GM23338 (cell line): ENCODE measurements at regions not wholly inside any gene's neighbourhood (a gene's known extent, or its start where the extent isn't known, plus 50 kb on each side); places are given as distances from the start of the nearest gene placed in this dataset.

Source experiments
- ATAC-seq: fragments of 200-7000 bp; cut with Tn5 transposase; 3 replicates; pipeline ENCODE4 v1.9.1; 2020
- DNase-seq: peaks from one replicate; pipeline ENCODE4 v3.0.0-alpha.2; 2015; ENCODE audit warnings: low spot score
- H2AFZ ChIP-seq: fragments of 200-600 bp; sonication (generic); 2 replicates; pipeline ENCODE4 v1.8.0; 2016; ENCODE audit warnings: antibody characterized with exemption, mild to moderate bottlenecking, moderate library complexity
- H3F3A ChIP-seq: fragments of 200-600 bp; sonication (generic); replicated peaks from 2 replicates; pipeline ENCODE4 v1.8.0; 2017; ENCODE audit warnings: antibody characterized with exemption, mixed run types, low read depth
- H3K27ac ChIP-seq: fragments of 200-600 bp; sonication (generic); 2 replicates; pipeline ENCODE4 v1.6.1; 2016; ENCODE audit warnings: low read depth
- H3K27me3 ChIP-seq: fragments of 200-600 bp; sonication (generic); 2 replicates; pipeline ENCODE4 v1.8.0; 2016; ENCODE audit warnings: mild to moderate bottlenecking, mixed run types, moderate library complexity; ENCODE audit not compliant: insufficient read depth
- H3K36me3 ChIP-seq: fragments of 200-600 bp; sonication (generic); 2 replicates; pipeline ENCODE4 v1.8.0; 2016; ENCODE audit warnings: mild to moderate bottlenecking; ENCODE audit not compliant: insufficient read depth
- H3K4me1 ChIP-seq: fragments of 200-600 bp; sonication (generic); 2 replicates; pipeline ENCODE4 v1.8.0; 2016; ENCODE audit warnings: mild to moderate bottlenecking, moderate library complexity; ENCODE audit not compliant: insufficient read depth
- H3K4me2 ChIP-seq: fragments of 200-600 bp; sonication (generic); 2 replicates; pipeline ENCODE4 v1.7.1; 2017; ENCODE audit warnings: mixed run types
- H3K4me3 ChIP-seq: fragments of 200-600 bp; sonication (generic); 2 replicates; pipeline ENCODE4 v1.6.1; 2016; ENCODE audit warnings: mixed run types
- H3K79me2 ChIP-seq: fragments of 200-600 bp; sonication (generic); replicated peaks from 2 replicates; pipeline ENCODE4 v1.8.0; 2017; ENCODE audit warnings: mild to moderate bottlenecking; ENCODE audit not compliant: insufficient read depth
- H3K9me2 ChIP-seq: fragments of 200-600 bp; sonication (generic); 2 replicates; pipeline ENCODE4 v1.8.0; 2017; ENCODE audit not compliant: insufficient read depth
- H4K20me1 ChIP-seq: fragments of 200-600 bp; sonication (generic); replicated peaks from 2 replicates; pipeline ENCODE4 v1.8.0; 2017; ENCODE audit warnings: mild to moderate bottlenecking; ENCODE audit not compliant: insufficient read depth
- H3K27ac Mint-ChIP-seq: 2 replicates; pipeline ENCODE4 v1.8.0; 2020; ENCODE audit warnings: inconsistent platforms, mild to moderate bottlenecking, moderate library complexity, mixed read lengths
- H3K27me3 Mint-ChIP-seq: 3 replicates; pipeline ENCODE4 v1.8.0; 2022; ENCODE audit warnings: low read depth, mild to moderate bottlenecking, moderate library complexity, mixed read lengths, inconsistent platforms; ENCODE audit not compliant: insufficient read depth, poor library complexity
- H3K36me3 Mint-ChIP-seq: 3 replicates; pipeline ENCODE4 v1.8.0; 2021; ENCODE audit warnings: low read depth, mild to moderate bottlenecking, inconsistent platforms, moderate library complexity, mixed read lengths
- H3K4me1 Mint-ChIP-seq: 3 replicates; pipeline ENCODE4 v1.8.0; 2020; ENCODE audit warnings: mild to moderate bottlenecking, inconsistent platforms, mixed read lengths
- H3K4me3 Mint-ChIP-seq: 3 replicates; pipeline ENCODE4 v1.8.0; 2021; ENCODE audit warnings: moderate library complexity, mild to moderate bottlenecking, inconsistent platforms, mixed read lengths
- H3K9me3 Mint-ChIP-seq: 3 replicates; pipeline ENCODE4 v1.8.0; 2020; ENCODE audit warnings: moderate library complexity, mild to moderate bottlenecking, inconsistent platforms, mixed read lengths
- CREB1 ChIP-seq: fragments of 250-450 bp; sonication (Bioruptor Pico); IDR thresholded peaks from 2 replicates; pipeline ENCODE4 v1.5.0; 2020; ENCODE audit warnings: low read depth, mild to moderate bottlenecking, moderate library complexity
- EZH2 ChIP-seq: fragments of 200-600 bp; sonication (generic); IDR thresholded peaks from one replicate; pipeline ENCODE4 v1.8.0; 2017; ENCODE audit warnings: antibody characterized with exemption, mild to moderate bottlenecking, low read depth; ENCODE audit not compliant: unreplicated experiment
- EZH2phosphoT487 ChIP-seq: fragments of 200-600 bp; sonication (generic); IDR thresholded peaks from one replicate; pipeline ENCODE4 v1.8.1; 2018; ENCODE audit warnings: antibody characterized with exemption; ENCODE audit not compliant: unreplicated experiment
- JUNB ChIP-seq: IDR thresholded peaks from one replicate; pipeline ENCODE4 v1.6.1; 2016; ENCODE audit warnings: antibody characterized with exemption; ENCODE audit not compliant: unreplicated experiment
- NANOG ChIP-seq: IDR thresholded peaks from 2 replicates; pipeline ENCODE4 v1.6.1; 2016; ENCODE audit warnings: antibody characterized with exemption, borderline replicate concordance
- POLR2AphosphoS5 ChIP-seq: IDR thresholded peaks from 2 replicates; pipeline ENCODE4 v1.6.1; 2016; ENCODE audit warnings: antibody characterized with exemption, low read depth
- REST ChIP-seq: IDR thresholded peaks from one replicate; pipeline ENCODE4 v1.6.1; 2018; ENCODE audit warnings: antibody characterized with exemption; ENCODE audit not compliant: unreplicated experiment
- STAT1 ChIP-seq: IDR thresholded peaks from one replicate; pipeline ENCODE4 v1.6.1; 2016; ENCODE audit warnings: antibody characterized with exemption; ENCODE audit not compliant: unreplicated experiment
- ZNF114 ChIP-seq: fragments of 250-450 bp; sonication (Bioruptor Pico); IDR thresholded peaks from 2 replicates; pipeline ENCODE4 v1.5.0; 2020; ENCODE audit warnings: mild to moderate bottlenecking, moderate library complexity
- ZNF331 ChIP-seq: fragments of 250-450 bp; sonication (Bioruptor Pico); IDR thresholded peaks from 2 replicates; pipeline ENCODE4 v1.5.0; 2020; ENCODE audit warnings: low read depth, mild to moderate bottlenecking, moderate library complexity
- ZNF462 ChIP-seq: fragments of 250-450 bp; sonication (Bioruptor Pico); IDR thresholded peaks from 2 replicates; pipeline ENCODE4 v1.5.0; 2020; ENCODE audit warnings: mild to moderate bottlenecking, moderate library complexity
- TF ChIP-seq, protein P1 (sequence below), 2 experiments: fragments of 200-600 bp in 1 of 2; sonication (generic) in 1 of 2; conservative IDR thresholded peaks; 2 replicates each; pipeline versions ENCODE4 v1.5.1 to v1.6.1; 2016 to 2017; ENCODE audit warnings: antibody characterized with exemption in 2 of 2, low read depth in 2 of 2, mild to moderate bottlenecking in 2 of 2, moderate library complexity in 1 of 2
- TF ChIP-seq, protein P2 (sequence below): IDR thresholded peaks from 2 replicates; pipeline ENCODE4 v1.6.1; 2016; ENCODE audit warnings: antibody characterized with exemption

DNA sequence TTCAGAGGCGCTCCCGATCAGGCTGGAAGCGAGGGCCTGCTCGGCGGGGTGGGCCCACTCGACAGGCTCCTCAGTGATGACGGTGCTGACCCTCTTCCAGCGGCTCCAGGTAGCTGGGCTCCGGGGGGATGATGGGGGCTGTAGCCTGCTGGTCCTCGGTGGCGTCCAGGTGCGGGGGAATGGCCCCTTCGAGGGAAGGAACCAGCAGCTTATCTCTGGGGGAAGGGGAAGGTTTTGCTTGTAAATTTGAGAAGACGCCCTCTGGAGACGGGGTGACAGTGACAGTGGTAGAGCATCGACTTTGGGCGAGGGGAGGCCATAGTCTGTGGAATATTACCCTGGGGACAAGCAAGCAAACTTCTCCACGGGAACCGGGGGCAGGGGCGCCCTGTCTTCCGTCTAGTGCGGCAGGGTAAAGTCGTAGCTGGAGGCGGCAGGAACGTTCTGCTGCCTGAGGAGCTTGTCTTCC, 891.9 kb upstream of the LRRTM1 start:
- Histone ChIP-seq H3K4me2 (no peak overlapping the region), H3K9me2 (no peaks in the 10 kb centered on the region; the same call in none of the 2 replicates), H3F3A (no peaks in the 10 kb centered on the region), H3K4me1 (no peaks in the 10 kb centered on the region), H3K27me3 (no peaks in the 10 kb centered on the region), H4K20me1 (no peaks in the 10 kb centered on the region), H3K27ac (no peak overlapping the region), H3K79me2 (no peaks in the 10 kb centered on the region), H2AFZ (no peak overlapping the region), H3K36me3 (no peaks in the 10 kb centered on the region), H3K4me3 (no peak overlapping the region)
- TF ChIP-seq CREB1 (CRISPR knock-in tag), result no peak
- TF ChIP-seq REST, result no peak
- TF ChIP-seq, protein P1, sequence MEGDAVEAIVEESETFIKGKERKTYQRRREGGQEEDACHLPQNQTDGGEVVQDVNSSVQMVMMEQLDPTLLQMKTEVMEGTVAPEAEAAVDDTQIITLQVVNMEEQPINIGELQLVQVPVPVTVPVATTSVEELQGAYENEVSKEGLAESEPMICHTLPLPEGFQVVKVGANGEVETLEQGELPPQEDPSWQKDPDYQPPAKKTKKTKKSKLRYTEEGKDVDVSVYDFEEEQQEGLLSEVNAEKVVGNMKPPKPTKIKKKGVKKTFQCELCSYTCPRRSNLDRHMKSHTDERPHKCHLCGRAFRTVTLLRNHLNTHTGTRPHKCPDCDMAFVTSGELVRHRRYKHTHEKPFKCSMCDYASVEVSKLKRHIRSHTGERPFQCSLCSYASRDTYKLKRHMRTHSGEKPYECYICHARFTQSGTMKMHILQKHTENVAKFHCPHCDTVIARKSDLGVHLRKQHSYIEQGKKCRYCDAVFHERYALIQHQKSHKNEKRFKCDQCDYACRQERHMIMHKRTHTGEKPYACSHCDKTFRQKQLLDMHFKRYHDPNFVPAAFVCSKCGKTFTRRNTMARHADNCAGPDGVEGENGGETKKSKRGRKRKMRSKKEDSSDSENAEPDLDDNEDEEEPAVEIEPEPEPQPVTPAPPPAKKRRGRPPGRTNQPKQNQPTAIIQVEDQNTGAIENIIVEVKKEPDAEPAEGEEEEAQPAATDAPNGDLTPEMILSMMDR (conservative IDR thresholded peaks at IDR 0.05; ENCODE audit: low read depth in 2 of 2), result no peak
- no peak for TF ChIP-seq ZNF331
- no peak for TF ChIP-seq EZH2
- TF ChIP-seq ZNF462 (CRISPR knock-in tag), result no peak
- no peak for TF ChIP-seq NANOG
- TF ChIP-seq EZH2phosphoT487, result no peak
- TF ChIP-seq, protein P2, sequence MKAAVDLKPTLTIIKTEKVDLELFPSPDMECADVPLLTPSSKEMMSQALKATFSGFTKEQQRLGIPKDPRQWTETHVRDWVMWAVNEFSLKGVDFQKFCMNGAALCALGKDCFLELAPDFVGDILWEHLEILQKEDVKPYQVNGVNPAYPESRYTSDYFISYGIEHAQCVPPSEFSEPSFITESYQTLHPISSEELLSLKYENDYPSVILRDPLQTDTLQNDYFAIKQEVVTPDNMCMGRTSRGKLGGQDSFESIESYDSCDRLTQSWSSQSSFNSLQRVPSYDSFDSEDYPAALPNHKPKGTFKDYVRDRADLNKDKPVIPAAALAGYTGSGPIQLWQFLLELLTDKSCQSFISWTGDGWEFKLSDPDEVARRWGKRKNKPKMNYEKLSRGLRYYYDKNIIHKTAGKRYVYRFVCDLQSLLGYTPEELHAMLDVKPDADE, result no peak
- no peak for TF ChIP-seq STAT1
- TF ChIP-seq POLR2AphosphoS5, result no peak
- TF ChIP-seq JUNB, result no peak
- no peak for TF ChIP-seq ZNF114 (CRISPR knock-in tag)
- peaks cover 5% of the 10 kb centered on the region; the same call in 1 of the 3 replicates for H3K36me3 Mint-ChIP-seq
- ATAC-seq, result no peak
- no peak overlapping the region for H3K4me3 Mint-ChIP-seq
- peaks cover 20% of the 10 kb centered on the region for H3K9me3 Mint-ChIP-seq
- H3K4me1 Mint-ChIP-seq, result no peaks in the 10 kb centered on the region
- no peaks in the 10 kb centered on the region for H3K27me3 Mint-ChIP-seq
- no peak for DNase-seq
- H3K27ac Mint-ChIP-seq, result no peak overlapping the region
